HCT116 (cell line): ENCODE measurements at regions not wholly inside any gene's neighbourhood (a gene's known extent, or its start where the extent isn't known, plus 50 kb on each side); places are given as distances from the start of the nearest gene placed in this dataset.

ENCODE experiments used
- CEBPB ChIP-seq: IDR thresholded peaks from 2 replicates; pipeline ENCODE4 v1.6.1; 2012; ENCODE audit warnings: low read depth
- CTCF ChIP-seq, 3 experiments: fragments of 200-600 bp in 1 of 3; sonication (generic) in 1 of 3; IDR thresholded peaks in 2 of 3; conservative IDR thresholded peaks in 1 of 3; 2 replicates each; pipeline ENCODE4 v1.5.1; 2012 to 2017; ENCODE audit warnings: low read depth in 2 of 3, low read length in 2 of 3, antibody characterized with exemption in 1 of 3, borderline replicate concordance in 1 of 3, control low read depth in 1 of 3, mild to moderate bottlenecking in 1 of 3, mixed read lengths in 1 of 3, mixed run types in 1 of 3, moderate library complexity in 1 of 3; ENCODE audit not compliant: insufficient read depth in 1 of 3
- EGR1 ChIP-seq: IDR thresholded peaks from 2 replicates; pipeline ENCODE4 v1.6.1; 2012; ENCODE audit warnings: low read depth
- EZH2 ChIP-seq: fragments of 200-600 bp; sonication (generic); IDR thresholded peaks from 2 replicates; pipeline ENCODE4 v1.6.1; 2017; ENCODE audit warnings: antibody characterized with exemption, mixed run types
- EZH2phosphoT487 ChIP-seq: fragments of 200-600 bp; IDR thresholded peaks from 2 replicates; pipeline ENCODE4 v1.6.1; 2018; ENCODE audit warnings: antibody characterized with exemption, borderline replicate concordance
- FOSL1 ChIP-seq: IDR thresholded peaks from 2 replicates; pipeline ENCODE4 v1.6.1; 2012; ENCODE audit warnings: low read depth
- POLR2A ChIP-seq: IDR thresholded peaks from 2 replicates; pipeline ENCODE4 v1.7.0; 2011; ENCODE audit warnings: borderline replicate concordance; ENCODE audit not compliant: insufficient read depth, insufficient read length; ENCODE audit errors: extremely low read depth
- POLR2AphosphoS5 ChIP-seq: IDR thresholded peaks from 2 replicates; pipeline ENCODE4 v1.6.1; 2011; ENCODE audit warnings: mild to moderate bottlenecking, low read depth, low read length, moderate library complexity
- SRF ChIP-seq: IDR thresholded peaks from 2 replicates; pipeline ENCODE4 v1.6.1; 2012; ENCODE audit warnings: low read depth
- TCF7L2 ChIP-seq: IDR thresholded peaks from 2 replicates; pipeline ENCODE4 v1.7.0; 2011; ENCODE audit warnings: borderline replicate concordance, inconsistent platforms; ENCODE audit not compliant: insufficient read depth, insufficient read length; ENCODE audit errors: extremely low read depth
- ZFX ChIP-seq: fragments of 450-650 bp; IDR thresholded peaks from 2 replicates; pipeline ENCODE4 v1.6.1; 2017
- ZNF274 ChIP-seq: fragments of 200-500 bp; sonication (Bioruptor generic); IDR thresholded peaks from 2 replicates; pipeline ENCODE4 v1.6.1; 2014; ENCODE audit warnings: mild to moderate bottlenecking, low read depth, low read length, inconsistent platforms
- TF ChIP-seq, protein P1 (sequence below): IDR thresholded peaks from 2 replicates; pipeline ENCODE4 v1.6.1; 2012
- TF ChIP-seq, protein P2 (sequence below): IDR thresholded peaks from 2 replicates; pipeline ENCODE4 v1.6.1; 2012; ENCODE audit warnings: low read depth

DNA sequence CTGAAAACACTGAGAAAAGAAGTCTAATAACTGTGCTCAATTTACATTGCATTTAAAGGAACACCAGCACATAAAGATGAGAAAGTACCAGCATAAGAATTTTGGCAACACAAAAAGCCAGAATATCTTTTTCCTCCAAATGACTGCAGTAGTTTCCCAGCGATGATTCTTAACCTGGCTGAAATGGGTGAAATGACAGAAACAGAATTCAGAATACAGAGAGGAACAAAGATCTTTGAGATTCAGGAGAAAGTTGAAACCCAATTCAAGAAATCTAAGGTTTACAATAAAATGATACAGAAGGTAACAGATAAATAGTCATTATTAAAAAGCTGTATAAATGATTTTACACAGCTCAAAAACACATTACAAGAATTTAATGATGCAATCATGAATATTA lies 197.0 kb upstream of the EYS start:
- TF ChIP-seq, protein P1, sequence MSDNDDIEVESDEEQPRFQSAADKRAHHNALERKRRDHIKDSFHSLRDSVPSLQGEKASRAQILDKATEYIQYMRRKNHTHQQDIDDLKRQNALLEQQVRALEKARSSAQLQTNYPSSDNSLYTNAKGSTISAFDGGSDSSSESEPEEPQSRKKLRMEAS = no peak
- no peak for TF ChIP-seq POLR2A
- no peak for TF ChIP-seq EZH2
- TF ChIP-seq CTCF (IDR thresholded peaks at IDR 0.05 in 2 of 3, conservative IDR thresholded peaks at IDR 0.05 in 1 of 3; ENCODE audit: borderline replicate concordance in 1 of 3, insufficient read depth in 1 of 3, low read depth in 2 of 3, low read length in 2 of 3) = no peak
- TF ChIP-seq ZNF274 = no peak
- no peak for TF ChIP-seq POLR2AphosphoS5
- TF ChIP-seq EZH2phosphoT487 = no peak
- TF ChIP-seq FOSL1 = no peak
- no peak for TF ChIP-seq TCF7L2
- TF ChIP-seq SRF = no peak
- TF ChIP-seq EGR1 = no peak
- TF ChIP-seq, protein P2, sequence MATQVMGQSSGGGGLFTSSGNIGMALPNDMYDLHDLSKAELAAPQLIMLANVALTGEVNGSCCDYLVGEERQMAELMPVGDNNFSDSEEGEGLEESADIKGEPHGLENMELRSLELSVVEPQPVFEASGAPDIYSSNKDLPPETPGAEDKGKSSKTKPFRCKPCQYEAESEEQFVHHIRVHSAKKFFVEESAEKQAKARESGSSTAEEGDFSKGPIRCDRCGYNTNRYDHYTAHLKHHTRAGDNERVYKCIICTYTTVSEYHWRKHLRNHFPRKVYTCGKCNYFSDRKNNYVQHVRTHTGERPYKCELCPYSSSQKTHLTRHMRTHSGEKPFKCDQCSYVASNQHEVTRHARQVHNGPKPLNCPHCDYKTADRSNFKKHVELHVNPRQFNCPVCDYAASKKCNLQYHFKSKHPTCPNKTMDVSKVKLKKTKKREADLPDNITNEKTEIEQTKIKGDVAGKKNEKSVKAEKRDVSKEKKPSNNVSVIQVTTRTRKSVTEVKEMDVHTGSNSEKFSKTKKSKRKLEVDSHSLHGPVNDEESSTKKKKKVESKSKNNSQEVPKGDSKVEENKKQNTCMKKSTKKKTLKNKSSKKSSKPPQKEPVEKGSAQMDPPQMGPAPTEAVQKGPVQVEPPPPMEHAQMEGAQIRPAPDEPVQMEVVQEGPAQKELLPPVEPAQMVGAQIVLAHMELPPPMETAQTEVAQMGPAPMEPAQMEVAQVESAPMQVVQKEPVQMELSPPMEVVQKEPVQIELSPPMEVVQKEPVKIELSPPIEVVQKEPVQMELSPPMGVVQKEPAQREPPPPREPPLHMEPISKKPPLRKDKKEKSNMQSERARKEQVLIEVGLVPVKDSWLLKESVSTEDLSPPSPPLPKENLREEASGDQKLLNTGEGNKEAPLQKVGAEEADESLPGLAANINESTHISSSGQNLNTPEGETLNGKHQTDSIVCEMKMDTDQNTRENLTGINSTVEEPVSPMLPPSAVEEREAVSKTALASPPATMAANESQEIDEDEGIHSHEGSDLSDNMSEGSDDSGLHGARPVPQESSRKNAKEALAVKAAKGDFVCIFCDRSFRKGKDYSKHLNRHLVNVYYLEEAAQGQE = no peak
- TF ChIP-seq CEBPB = no peak
- TF ChIP-seq ZFX = no peak
